Right lobe of liver (tissue), 6 donors: ENCODE measurements at regions not wholly inside any gene's neighbourhood (a gene's known extent, or its start where the extent isn't known, plus 50 kb on each side); places are given as distances from the start of the nearest gene placed in this dataset.

Experiments
- ATAC-seq, 4 donors: fragments of 200-7000 bp; cut with Tn5 transposase; one replicate each; pipeline ENCODE4 v1.9.1; 2020; ENCODE audit warnings: mild to moderate bottlenecking in 4 of 4, moderate library complexity in 4 of 4
- DNase-seq, 3 donors: peaks; one replicate each; pipeline ENCODE4 v3.0.0-alpha.2; 2020
- H3K27ac ChIP-seq, 3 donors: fragments of 200-600 bp; one replicate each; pipeline ENCODE4 v1.8.0; 2022
- H3K27me3 ChIP-seq, 2 donors: fragments of 200-600 bp; one replicate each; pipeline ENCODE4 v1.8.0; 2022
- H3K36me3 ChIP-seq, 4 donors: fragments of 200-600 bp; sonication (generic) in 1 of 4; one replicate each; pipeline versions ENCODE4 v1.5.1 to v1.8.0; 2017 to 2022; ENCODE audit warnings: control low read depth in 1 of 4
- H3K4me1 ChIP-seq, 4 donors: fragments of 200-600 bp; sonication (generic) in 1 of 4; one replicate each; pipeline versions ENCODE4 v1.5.1 to v1.8.0; 2017 to 2022; ENCODE audit warnings: control low read depth in 1 of 4
- H3K4me3 ChIP-seq, 3 donors: fragments of 200-600 bp; one replicate each; pipeline ENCODE4 v1.8.0; 2022
- H3K9me3 ChIP-seq, 4 donors: fragments of 200-600 bp; sonication (generic) in 1 of 4; one replicate each; pipeline versions ENCODE4 v1.5.1 to v1.8.0; 2017 to 2022; ENCODE audit warnings: control low read depth in 1 of 4
- CTCF ChIP-seq, 4 donors: fragments of 200-600 bp in 3 of 4; fragments of 450-650 bp in 1 of 4; IDR thresholded peaks; one replicate each; pipeline versions ENCODE4 v1.5.1 to v1.8.0; 2016 to 2022; ENCODE audit warnings: antibody characterized with exemption in 4 of 4, mild to moderate bottlenecking in 2 of 4
- POLR2A ChIP-seq: fragments of 450-650 bp; IDR thresholded peaks from one replicate; pipeline ENCODE4 v1.6.1; 2017; ENCODE audit warnings: antibody characterized with exemption, mild to moderate bottlenecking
- WGBS: methylation state at CpG from one replicate; pipeline ENCODE4 v1.1.6; 2018; ENCODE audit warnings: low coverage, low lambda C conversion rate; ENCODE audit not compliant: insufficient coverage; ENCODE audit errors: missing lambda C conversion rate; 5-methylcytosine and 5-hydroxymethylcytosine counted together
- intact Hi-C, 2 donors: fragments of 100-400 bp; cut with DNase I; formaldehyde crosslinking; loops; one replicate each; pipeline versions ENCODE4 v1.11.2 to v1.14.1; 2022
- donor health status: DM: no; HTN: yes; CAD: no.
- donor health status: DM: no; HTN: no; CAD: no.
- donor health status: DM: no; HTN: no; CAD: no.
- donor health status: DM: no; HTN: yes; CAD: no.
- donor health status: DM: no; HTN: yes; CAD: no.

GRCh38 chr4:125956276-125956675 lies 641.5 kb downstream of the FAT4 start:
- Histone ChIP-seq H3K27ac (no peak overlapping the region), H3K27me3 (no peaks in the 10 kb centered on the region), H3K9me3 (no peaks in the 10 kb centered on the region), H3K4me3 (no peak overlapping the region), H3K36me3 (no peaks in the 10 kb centered on the region), H3K4me1 (no peaks in the 10 kb centered on the region)
- no peak for DNase-seq
- no peak for ATAC-seq
- intact Hi-C loops = no loop called here
- 62% methylated on average over 1 of the region's 1 CpG for WGBS
- TF ChIP-seq CTCF (IDR thresholded peaks at IDR 0.05) (no peak), POLR2A (no peak)

- intact Hi-C loops = no loop called here
Measured at GRCh38 chr4:125958519-125958918, 643.8 kb downstream of the FAT4 start.

GRCh38 chr4:125961626-125962025 lies 646.9 kb downstream of the FAT4 start:
- WGBS = 50% methylated on average over 3 of the region's 5 CpGs
- H3K4me1 ChIP-seq = no peaks in the 10 kb centered on the region
- intact Hi-C loops = no loop called here
- no peaks in the 10 kb centered on the region for H3K9me3 ChIP-seq
- ATAC-seq (no peak), DNase-seq (no peak)
- no peak overlapping the region for H3K27ac ChIP-seq
- no peak overlapping the region for H3K4me3 ChIP-seq
- H3K36me3 ChIP-seq = no peaks in the 10 kb centered on the region
- H3K27me3 ChIP-seq = no peaks in the 10 kb centered on the region
- TF ChIP-seq CTCF (IDR thresholded peaks at IDR 0.05) (no peak), POLR2A (no peak)

More at GRCh38 chr4:125958519-125958918, 643.8 kb downstream of the FAT4 start:
- Histone ChIP-seq H3K27me3 (no peaks in the 10 kb centered on the region), H3K36me3 (no peaks in the 10 kb centered on the region), H3K27ac (no peak overlapping the region), H3K9me3 (no peaks in the 10 kb centered on the region), H3K4me3 (no peak overlapping the region), H3K4me1 (no peaks in the 10 kb centered on the region)
- ATAC-seq (no peak), DNase-seq (no peak)
- no peak for TF ChIP-seq POLR2A
- TF ChIP-seq CTCF (IDR thresholded peaks at IDR 0.05) = no peak

- Histone ChIP-seq H3K27ac (no peak overlapping the region), H3K36me3 (no peaks in the 10 kb centered on the region), H3K4me3 (no peak overlapping the region), H3K9me3 (no peaks in the 10 kb centered on the region), H3K4me1 (no peaks in the 10 kb centered on the region), H3K27me3 (no peaks in the 10 kb centered on the region)
- DNase-seq (no peak), ATAC-seq (no peak)
- intact Hi-C loops = no loop called here
- no peak for TF ChIP-seq POLR2A
- no peak for TF ChIP-seq CTCF (IDR thresholded peaks at IDR 0.05)
- 48% methylated on average over 4 of the region's 4 CpGs for WGBS
Measured at GRCh38 chr4:125975861-125976397, 661.2 kb downstream of the FAT4 start.

GRCh38 chr4:125979950-125980349 lies 665.2 kb downstream of the FAT4 start:
- intact Hi-C loops = no loop called here
- no peaks in the 10 kb centered on the region for H3K27me3 ChIP-seq
- 38% methylated on average over 6 of the region's 6 CpGs for WGBS
- H3K27ac ChIP-seq = no peak overlapping the region
- H3K36me3 ChIP-seq = no peaks in the 10 kb centered on the region
- no peaks in the 10 kb centered on the region for H3K9me3 ChIP-seq
- no peak for TF ChIP-seq POLR2A
- TF ChIP-seq CTCF (IDR thresholded peaks at IDR 0.05) = no peak
- no peak overlapping the region for H3K4me3 ChIP-seq
- no peak for DNase-seq
- ATAC-seq = no peak
- H3K4me1 ChIP-seq = no peaks in the 10 kb centered on the region
